HepG2 (cell line): ENCODE measurements at regions not wholly inside any gene's neighbourhood (a gene's known extent, or its start where the extent isn't known, plus 50 kb on each side); places are given as distances from the start of the nearest gene placed in this dataset.
"Not testable (repeated sequence)": the region's sequence is repeated elsewhere in the genome, so short reads cannot be mapped to it uniquely, and the experiment has no call there.

ENCODE experiments used
- MAX ChIP-seq: IDR thresholded peaks from 2 replicates; pipeline ENCODE4 v1.6.1; 2012; ENCODE audit warnings: inconsistent platforms
- POLR2AphosphoS5 ChIP-seq: IDR thresholded peaks from 2 replicates; pipeline ENCODE4 v1.6.1; 2012; ENCODE audit warnings: low read depth, low read length
- ZHX1 ChIP-seq: sonication (generic); formaldehyde crosslinking; IDR thresholded peaks from 2 replicates; pipeline ENCODE4 v1.8.1; 2022; ENCODE audit warnings: low read depth, mild to moderate bottlenecking, missing genetic modification reagents
- ZNF101 ChIP-seq: sonication (generic); formaldehyde crosslinking; IDR thresholded peaks from 2 replicates; pipeline ENCODE4 v1.4.0; 2020; ENCODE audit warnings: mild to moderate bottlenecking, low read depth, missing genetic modification reagents, borderline replicate concordance

- TF ChIP-seq MAX; ZNF101 (CRISPR knock-in tag); POLR2AphosphoS5; ZHX1 (CRISPR knock-in tag): not testable (repeated sequence)
Measured at GRCh38 chr21:9873096-9873495, 648.3 kb upstream of the TPTE start.
